Stimulated activated CD8-positive, alpha-beta memory T cell treated with anti-CD3 and anti-CD28 coated beads, Interleukin-4, amount 100 ng/mL, for 48 hours (primary cell): ENCODE measurements at regions not wholly inside any gene's neighbourhood (a gene's known extent, or its start where the extent isn't known, plus 50 kb on each side); places are given as distances from the start of the nearest gene placed in this dataset.
"Not testable (repeated sequence)": the region's sequence is repeated elsewhere in the genome, so short reads cannot be mapped to it uniquely, and the experiment has no call there.

Experiments
- DNase-seq: peaks from one replicate; pipeline ENCODE4 v3.0.0-alpha.2; 2020

- DNase-seq, result not testable (repeated sequence)
These were observed 327.0 kb upstream of the MEIS2 start for GRCh38 chr15:37427393-37427792.

- DNase-seq, result no peak
These were observed 346.6 kb upstream of the MEIS2 start for GRCh38 chr15:37446921-37447320.

- no peak for DNase-seq
These were observed 352.1 kb upstream of the MEIS2 start for GRCh38 chr15:37452498-37452897.

GRCh38 chr15:37480482-37480881, 380.1 kb upstream of the MEIS2 start:
- DNase-seq, result no peak

GRCh38 chr15:37481126-37481525, 380.8 kb upstream of the MEIS2 start:
- no peak for DNase-seq

- DNase-seq, result no peak
These were observed 383.4 kb upstream of the MEIS2 start for GRCh38 chr15:37483779-37484178.

- no peak for DNase-seq
These were observed 384.7 kb upstream of the MEIS2 start for GRCh38 chr15:37485056-37485455.

- no peak for DNase-seq
These were observed 390.4 kb upstream of the MEIS2 start for GRCh38 chr15:37490707-37491106.

- no peak for DNase-seq
These were observed 416.3 kb upstream of the MEIS2 start for GRCh38 chr15:37516621-37517020.

GRCh38 chr15:37517191-37517895, 417.0 kb upstream of the MEIS2 start:
- no peak for DNase-seq

- no peak for DNase-seq
These were observed 416.0 kb upstream of the TMCO5A start for GRCh38 chr15:37518436-37518835.

- DNase-seq, result no peak
These were observed 414.4 kb upstream of the TMCO5A start for GRCh38 chr15:37520026-37520425.

- DNase-seq, result no peak
These were observed 413.6 kb upstream of the TMCO5A start for GRCh38 chr15:37520882-37521281.

- no peak for DNase-seq
These were observed 409.8 kb upstream of the TMCO5A start for GRCh38 chr15:37524601-37525000.

- DNase-seq, result no peak
These were observed 406.0 kb upstream of the TMCO5A start for GRCh38 chr15:37528432-37528831.

- DNase-seq, result no peak
These were observed 397.4 kb upstream of the TMCO5A start for GRCh38 chr15:37536967-37537605.

GRCh38 chr15:37537802-37538201, 396.6 kb upstream of the TMCO5A start:
- DNase-seq, result no peak

GRCh38 chr15:37548116-37548515, 386.3 kb upstream of the TMCO5A start:
- DNase-seq, result no peak

- DNase-seq, result no peak
These were observed 383.9 kb upstream of the TMCO5A start for GRCh38 chr15:37550360-37551024.

- no peak for DNase-seq
These were observed 362.0 kb upstream of the TMCO5A start for GRCh38 chr15:37572401-37572800.

- DNase-seq, result no peak
These were observed 359.5 kb upstream of the TMCO5A start for GRCh38 chr15:37574985-37575384.

- no peak for DNase-seq
These were observed 357.5 kb upstream of the TMCO5A start for GRCh38 chr15:37576952-37577351.

GRCh38 chr15:37581866-37582532, 352.4 kb upstream of the TMCO5A start:
- no peak for DNase-seq

- no peak for DNase-seq
These were observed 351.6 kb upstream of the TMCO5A start for GRCh38 chr15:37582852-37583251.
